ENCODE measurements at regions not wholly inside any gene's neighbourhood (a gene's known extent, or its start where the extent isn't known, plus 50 kb on each side); places are given as distances from the start of the nearest gene placed in this dataset.
"Not testable (repeated sequence)": the region's sequence is repeated elsewhere in the genome, so short reads cannot be mapped to it uniquely, and the experiment has no call there.

DNA sequence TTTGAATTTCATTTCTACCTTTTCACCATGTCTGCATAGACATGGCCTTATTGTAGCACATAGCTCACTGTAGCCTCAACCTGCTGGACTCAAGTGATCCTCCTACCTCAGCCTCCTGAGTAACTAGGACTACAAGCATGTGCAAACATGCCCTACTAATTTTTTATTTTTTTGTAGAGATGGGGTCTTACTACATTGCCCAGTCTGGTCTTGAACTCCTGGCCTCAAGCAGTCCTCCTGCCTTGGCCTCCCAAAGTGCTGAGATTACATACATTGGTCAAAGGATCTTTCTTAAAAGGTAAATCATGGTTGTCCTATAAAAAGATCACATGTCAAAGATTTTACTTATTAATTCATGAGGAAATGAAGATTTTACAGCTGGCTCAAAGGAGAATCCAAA, 57.2 kb upstream of the GOLGA8B start:
- Histone ChIP-seq H3K27ac (no peak overlapping the region), H3K9ac (no peak overlapping the region)

DNA sequence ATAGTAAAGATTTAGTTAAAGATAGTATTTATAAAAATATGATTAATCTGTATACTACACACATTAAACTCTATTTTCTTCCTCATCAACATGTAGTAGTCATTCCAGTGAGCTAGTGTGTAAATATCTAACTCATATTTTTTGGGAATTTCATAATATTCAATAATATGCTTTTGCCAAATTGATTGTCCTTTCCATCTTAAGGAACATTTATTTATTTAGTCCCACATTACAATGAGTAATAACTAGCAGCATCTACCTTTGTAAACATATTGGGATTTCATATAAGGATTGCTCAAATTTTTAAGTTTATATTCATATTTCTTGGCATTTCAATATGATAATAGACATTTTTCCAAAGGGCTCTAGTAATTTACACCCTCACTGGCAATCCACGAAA, 53.9 kb upstream of the GOLGA8B start:
- no peak overlapping the region for H3K27ac ChIP-seq
- no peak overlapping the region for H2AFZ ChIP-seq (ENCODE audit: low read depth)
- no peaks in the 10 kb centered on the region for H4K20me1 ChIP-seq (ENCODE audit: insufficient read depth)
- TF ChIP-seq, protein P1, sequence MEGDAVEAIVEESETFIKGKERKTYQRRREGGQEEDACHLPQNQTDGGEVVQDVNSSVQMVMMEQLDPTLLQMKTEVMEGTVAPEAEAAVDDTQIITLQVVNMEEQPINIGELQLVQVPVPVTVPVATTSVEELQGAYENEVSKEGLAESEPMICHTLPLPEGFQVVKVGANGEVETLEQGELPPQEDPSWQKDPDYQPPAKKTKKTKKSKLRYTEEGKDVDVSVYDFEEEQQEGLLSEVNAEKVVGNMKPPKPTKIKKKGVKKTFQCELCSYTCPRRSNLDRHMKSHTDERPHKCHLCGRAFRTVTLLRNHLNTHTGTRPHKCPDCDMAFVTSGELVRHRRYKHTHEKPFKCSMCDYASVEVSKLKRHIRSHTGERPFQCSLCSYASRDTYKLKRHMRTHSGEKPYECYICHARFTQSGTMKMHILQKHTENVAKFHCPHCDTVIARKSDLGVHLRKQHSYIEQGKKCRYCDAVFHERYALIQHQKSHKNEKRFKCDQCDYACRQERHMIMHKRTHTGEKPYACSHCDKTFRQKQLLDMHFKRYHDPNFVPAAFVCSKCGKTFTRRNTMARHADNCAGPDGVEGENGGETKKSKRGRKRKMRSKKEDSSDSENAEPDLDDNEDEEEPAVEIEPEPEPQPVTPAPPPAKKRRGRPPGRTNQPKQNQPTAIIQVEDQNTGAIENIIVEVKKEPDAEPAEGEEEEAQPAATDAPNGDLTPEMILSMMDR (conservative IDR thresholded peaks at IDR 0.05; ENCODE audit: low read depth, low read length): no peak
- no peak overlapping the region for H3K4me3 ChIP-seq (IDR thresholded peaks at IDR 0.05; ENCODE audit: insufficient read depth, low read depth, low read length)
- no peaks in the 10 kb centered on the region; the same call in 1 of the 2 replicates for H3K36me3 ChIP-seq (ENCODE audit: insufficient read depth)
- H3K79me2 ChIP-seq (ENCODE audit: insufficient read depth, low read depth): no peaks in the 10 kb centered on the region
- no peaks in the 10 kb centered on the region for H3K4me1 ChIP-seq (ENCODE audit: low read depth, poor library complexity, severe bottlenecking)
- H3K9ac ChIP-seq: no peak overlapping the region
- no peak overlapping the region for H3K4me2 ChIP-seq
- H3K27me3 ChIP-seq (ENCODE audit: insufficient read depth, low read depth): no peaks in the 10 kb centered on the region

More for the DNA sequence above, 57.2 kb upstream of the GOLGA8B start:
- Histone ChIP-seq H3K36me3 (ENCODE audit: insufficient read depth) (no peaks in the 10 kb centered on the region), H3K79me2 (ENCODE audit: insufficient read depth, low read depth) (no peaks in the 10 kb centered on the region), H3K27me3 (ENCODE audit: insufficient read depth, low read depth) (no peaks in the 10 kb centered on the region), H3K4me1 (ENCODE audit: low read depth, poor library complexity, severe bottlenecking) (no peaks in the 10 kb centered on the region), H2AFZ (ENCODE audit: low read depth) (no peak overlapping the region), H3K4me3 (IDR thresholded peaks at IDR 0.05; ENCODE audit: insufficient read depth, low read depth, low read length) (no peak overlapping the region), H4K20me1 (ENCODE audit: insufficient read depth) (no peaks in the 10 kb centered on the region), H3K4me2 (no peak overlapping the region)
- TF ChIP-seq, protein P1 (conservative IDR thresholded peaks at IDR 0.05; ENCODE audit: low read depth, low read length): no peak

DNA sequence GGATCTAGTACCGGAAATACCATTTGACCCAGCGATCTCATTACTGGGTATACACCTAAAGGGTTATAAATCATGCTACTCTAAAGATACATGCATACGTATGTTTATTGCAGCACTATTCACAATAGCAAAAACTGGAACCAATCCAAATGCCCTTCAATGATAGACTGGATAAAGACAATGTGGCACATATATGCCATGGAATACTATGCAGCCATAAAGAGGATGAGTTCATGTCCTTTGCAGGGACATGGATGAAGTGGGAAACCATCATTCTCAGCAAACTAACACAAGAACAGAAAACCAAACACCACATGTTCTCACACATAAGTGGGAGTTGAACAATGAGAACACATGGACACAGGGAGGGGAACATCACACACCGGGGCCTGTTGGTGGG, 50.2 kb upstream of the GOLGA8B start:
- H3K4me3 ChIP-seq (IDR thresholded peaks at IDR 0.05; ENCODE audit: insufficient read depth, low read depth, low read length); H3K79me2 ChIP-seq (ENCODE audit: insufficient read depth, low read depth); H3K4me2 ChIP-seq; H3K36me3 ChIP-seq (ENCODE audit: insufficient read depth); H4K20me1 ChIP-seq (ENCODE audit: insufficient read depth); H3K27ac ChIP-seq; H3K27me3 ChIP-seq (ENCODE audit: insufficient read depth, low read depth); H2AFZ ChIP-seq (ENCODE audit: low read depth); H3K9ac ChIP-seq; H3K4me1 ChIP-seq (ENCODE audit: low read depth, poor library complexity, severe bottlenecking): not testable (repeated sequence)

Measured in KMS-11 (cell line).